ENCODE measurements at regions not wholly inside any gene's neighbourhood (a gene's known extent, or its start where the extent isn't known, plus 50 kb on each side); places are given as distances from the start of the nearest gene placed in this dataset.

DNA sequence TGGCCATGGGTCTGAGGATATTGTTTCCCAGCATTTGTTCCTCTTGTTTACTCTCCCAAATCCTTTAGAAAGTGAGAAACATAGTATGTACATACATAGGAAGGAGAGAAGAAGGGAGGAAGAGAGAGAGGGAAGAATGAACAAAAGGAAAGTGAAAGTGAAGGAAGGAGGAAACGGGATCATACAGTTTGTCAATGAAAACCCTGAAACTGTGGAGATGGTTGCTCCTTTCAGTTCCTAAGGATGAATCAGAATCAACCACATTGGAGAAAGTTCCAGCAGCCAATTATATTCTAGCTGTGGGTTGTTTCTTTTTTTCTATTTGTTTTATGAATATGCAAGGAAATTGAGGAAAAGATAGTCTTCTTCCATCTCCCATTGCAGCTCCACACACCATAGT, 396.5 kb downstream of the MLLT3 start:
- TF ChIP-seq POLR2AphosphoS5 (IDR thresholded peaks at IDR 0.05), result no peak
- intact Hi-C loops (cut with DNase I), result no loop called here
- no peak overlapping the region for H3K27ac ChIP-seq
- no peak for DNase-seq (ENCODE audit: low spot score)
- WGBS, result 88% methylated on average over 1 of the region's 1 CpG
- H3K4me3 ChIP-seq, result no peak overlapping the region
- no peaks in the 10 kb centered on the region for H3K36me3 ChIP-seq
- H3K4me1 ChIP-seq (replicated peaks), result no peaks in the 10 kb centered on the region
- H3K9me3 ChIP-seq, result no peaks in the 10 kb centered on the region
- H3K27me3 ChIP-seq (replicated peaks; ENCODE audit: insufficient read depth), result no peaks in the 10 kb centered on the region

DNA sequence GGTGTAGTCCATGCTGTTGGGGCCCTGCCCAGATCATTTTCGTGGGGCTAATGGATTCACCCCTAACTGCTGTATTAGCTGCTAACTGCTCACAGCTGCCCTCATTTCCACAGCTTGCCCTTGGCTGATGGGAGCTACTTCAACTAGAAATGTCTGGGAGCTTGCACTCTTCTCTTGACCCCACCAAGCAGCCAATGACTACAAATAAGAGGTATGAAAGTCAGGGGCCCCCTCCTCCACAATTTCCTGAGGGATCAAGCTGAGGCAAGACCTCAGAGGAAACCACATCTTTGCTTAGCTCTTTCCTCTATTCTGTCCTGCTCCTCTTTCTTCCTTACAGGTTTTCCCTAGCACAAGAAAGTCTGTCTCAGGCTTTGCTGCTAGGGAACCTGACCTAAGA, 397.5 kb downstream of the MLLT3 start:
- no peaks in the 10 kb centered on the region for H3K27me3 ChIP-seq (replicated peaks; ENCODE audit: insufficient read depth)
- intact Hi-C loops (cut with DNase I), result no loop called here
- no peaks in the 10 kb centered on the region for H3K36me3 ChIP-seq
- TF ChIP-seq, protein P1, sequence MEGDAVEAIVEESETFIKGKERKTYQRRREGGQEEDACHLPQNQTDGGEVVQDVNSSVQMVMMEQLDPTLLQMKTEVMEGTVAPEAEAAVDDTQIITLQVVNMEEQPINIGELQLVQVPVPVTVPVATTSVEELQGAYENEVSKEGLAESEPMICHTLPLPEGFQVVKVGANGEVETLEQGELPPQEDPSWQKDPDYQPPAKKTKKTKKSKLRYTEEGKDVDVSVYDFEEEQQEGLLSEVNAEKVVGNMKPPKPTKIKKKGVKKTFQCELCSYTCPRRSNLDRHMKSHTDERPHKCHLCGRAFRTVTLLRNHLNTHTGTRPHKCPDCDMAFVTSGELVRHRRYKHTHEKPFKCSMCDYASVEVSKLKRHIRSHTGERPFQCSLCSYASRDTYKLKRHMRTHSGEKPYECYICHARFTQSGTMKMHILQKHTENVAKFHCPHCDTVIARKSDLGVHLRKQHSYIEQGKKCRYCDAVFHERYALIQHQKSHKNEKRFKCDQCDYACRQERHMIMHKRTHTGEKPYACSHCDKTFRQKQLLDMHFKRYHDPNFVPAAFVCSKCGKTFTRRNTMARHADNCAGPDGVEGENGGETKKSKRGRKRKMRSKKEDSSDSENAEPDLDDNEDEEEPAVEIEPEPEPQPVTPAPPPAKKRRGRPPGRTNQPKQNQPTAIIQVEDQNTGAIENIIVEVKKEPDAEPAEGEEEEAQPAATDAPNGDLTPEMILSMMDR (IDR thresholded peaks at IDR 0.05), result no peak
- TF ChIP-seq POLR2A (IDR thresholded peaks at IDR 0.05) (no peak), POLR2AphosphoS5 (IDR thresholded peaks at IDR 0.05) (no peak)
- H3K9me3 ChIP-seq, result no peaks in the 10 kb centered on the region
- H3K4me3 ChIP-seq, result no peak overlapping the region
- H3K27ac ChIP-seq, result no peak overlapping the region
- DNase-seq (ENCODE audit: low spot score), result no peak
- H3K4me1 ChIP-seq (replicated peaks), result no peaks in the 10 kb centered on the region
- WGBS, result 38% methylated on average over 1 of the region's 1 CpG

DNA sequence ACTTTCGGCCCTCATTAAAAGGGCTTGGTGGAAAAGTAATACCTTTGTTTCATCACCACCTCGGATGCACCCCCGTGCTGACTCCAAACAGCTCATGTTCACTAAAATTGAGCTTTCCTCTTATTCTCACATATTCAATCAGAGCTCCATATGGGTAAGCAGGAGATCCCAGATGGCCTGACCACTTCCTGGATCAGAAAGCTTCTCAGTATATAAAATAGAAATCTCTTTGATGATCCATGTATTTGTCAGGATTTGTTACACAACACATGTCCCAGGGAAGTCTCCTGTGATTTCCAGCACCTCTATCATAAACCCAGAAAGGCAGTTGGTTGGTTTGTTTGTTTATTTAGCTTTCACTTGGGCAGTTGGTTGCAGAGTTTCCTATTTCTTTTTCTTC, 402.0 kb downstream of the MLLT3 start:
- Histone ChIP-seq H3K27ac (no peak overlapping the region), H3K4me3 (no peak overlapping the region), H3K27me3 (replicated peaks; ENCODE audit: insufficient read depth) (no peaks in the 10 kb centered on the region), H3K9me3 (no peaks in the 10 kb centered on the region), H3K4me1 (replicated peaks) (no peaks in the 10 kb centered on the region), H3K36me3 (no peaks in the 10 kb centered on the region)
- TF ChIP-seq, protein P1 (IDR thresholded peaks at IDR 0.05), result no peak
- 95% methylated on average over 3 of the region's 3 CpGs for WGBS
- no peak for DNase-seq (ENCODE audit: low spot score)
- intact Hi-C loops (cut with DNase I), result no loop called here

DNA sequence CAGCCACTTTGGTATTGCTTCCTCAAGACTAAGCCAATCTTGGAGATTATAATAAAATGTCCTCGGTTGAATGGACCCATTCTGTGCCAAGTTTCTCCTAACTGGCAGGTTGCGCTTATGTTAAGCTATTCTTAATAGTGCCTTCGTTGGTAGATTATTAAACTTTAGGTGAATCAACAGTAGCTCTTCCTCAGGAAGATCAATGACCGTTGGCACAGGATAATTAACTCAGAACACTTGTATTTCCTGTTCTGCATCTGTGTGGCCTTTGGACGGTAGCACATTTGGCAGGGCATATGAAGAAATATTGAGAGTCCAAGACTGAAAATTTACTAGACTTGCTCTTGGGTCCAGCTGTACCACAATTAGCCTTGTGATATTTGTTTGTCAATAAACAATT, 402.9 kb downstream of the MLLT3 start:
- Histone ChIP-seq H3K36me3 (no peaks in the 10 kb centered on the region), H3K27ac (no peak overlapping the region), H3K9me3 (no peaks in the 10 kb centered on the region), H3K4me3 (no peak overlapping the region), H3K27me3 (replicated peaks; ENCODE audit: insufficient read depth) (no peaks in the 10 kb centered on the region), H3K4me1 (replicated peaks) (no peaks in the 10 kb centered on the region)
- DNase-seq (ENCODE audit: low spot score), result no peak
- TF ChIP-seq, protein P1 (IDR thresholded peaks at IDR 0.05), result no peak
- TF ChIP-seq POLR2A (IDR thresholded peaks at IDR 0.05), result no peak
- no peak for TF ChIP-seq POLR2AphosphoS5 (IDR thresholded peaks at IDR 0.05)
- WGBS, result 27% methylated on average over 5 of the region's 5 CpGs
- intact Hi-C loops (cut with DNase I), result no loop called here

DNA sequence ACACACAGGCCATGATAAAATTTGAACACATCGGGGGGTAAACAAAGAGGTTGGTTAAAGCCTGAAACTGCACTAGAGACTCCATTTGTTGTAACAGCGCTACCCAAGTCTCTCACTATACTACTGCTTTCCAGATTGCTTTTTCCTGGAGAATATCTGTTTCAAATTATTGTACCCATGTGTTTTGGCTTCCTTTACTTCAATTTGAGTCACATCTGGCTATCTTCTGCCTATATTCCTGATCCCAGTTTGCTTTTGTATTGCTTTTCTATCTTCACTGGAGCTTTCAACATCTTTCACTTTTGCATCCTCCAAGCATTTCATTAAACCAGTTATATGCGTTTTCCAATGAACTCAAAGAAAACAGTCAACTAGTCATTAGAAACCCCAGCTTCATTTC, 404.7 kb downstream of the MLLT3 start:
- H3K4me3 ChIP-seq, result no peak overlapping the region
- H3K36me3 ChIP-seq, result no peaks in the 10 kb centered on the region
- DNase-seq (ENCODE audit: low spot score), result no peak
- H3K4me1 ChIP-seq (replicated peaks), result no peaks in the 10 kb centered on the region
- no peaks in the 10 kb centered on the region for H3K27me3 ChIP-seq (replicated peaks; ENCODE audit: insufficient read depth)
- 90% methylated on average over 3 of the region's 3 CpGs for WGBS
- TF ChIP-seq, protein P1 (IDR thresholded peaks at IDR 0.05), result no peak
- TF ChIP-seq POLR2AphosphoS5 (IDR thresholded peaks at IDR 0.05), result no peak
- no peak for TF ChIP-seq POLR2A (IDR thresholded peaks at IDR 0.05)
- no peaks in the 10 kb centered on the region for H3K9me3 ChIP-seq
- intact Hi-C loops (cut with DNase I), result no loop called here
- no peak overlapping the region for H3K27ac ChIP-seq

Data from prostate gland (tissue), 2 donors.